Dermis blood vessel endothelial cell (primary cell): ENCODE measurements at regions not wholly inside any gene's neighbourhood (a gene's known extent, or its start where the extent isn't known, plus 50 kb on each side); places are given as distances from the start of the nearest gene placed in this dataset.

Source experiments
- DNase-seq: peaks from one replicate; pipeline ENCODE4 v3.0.0; 2010

DNA sequence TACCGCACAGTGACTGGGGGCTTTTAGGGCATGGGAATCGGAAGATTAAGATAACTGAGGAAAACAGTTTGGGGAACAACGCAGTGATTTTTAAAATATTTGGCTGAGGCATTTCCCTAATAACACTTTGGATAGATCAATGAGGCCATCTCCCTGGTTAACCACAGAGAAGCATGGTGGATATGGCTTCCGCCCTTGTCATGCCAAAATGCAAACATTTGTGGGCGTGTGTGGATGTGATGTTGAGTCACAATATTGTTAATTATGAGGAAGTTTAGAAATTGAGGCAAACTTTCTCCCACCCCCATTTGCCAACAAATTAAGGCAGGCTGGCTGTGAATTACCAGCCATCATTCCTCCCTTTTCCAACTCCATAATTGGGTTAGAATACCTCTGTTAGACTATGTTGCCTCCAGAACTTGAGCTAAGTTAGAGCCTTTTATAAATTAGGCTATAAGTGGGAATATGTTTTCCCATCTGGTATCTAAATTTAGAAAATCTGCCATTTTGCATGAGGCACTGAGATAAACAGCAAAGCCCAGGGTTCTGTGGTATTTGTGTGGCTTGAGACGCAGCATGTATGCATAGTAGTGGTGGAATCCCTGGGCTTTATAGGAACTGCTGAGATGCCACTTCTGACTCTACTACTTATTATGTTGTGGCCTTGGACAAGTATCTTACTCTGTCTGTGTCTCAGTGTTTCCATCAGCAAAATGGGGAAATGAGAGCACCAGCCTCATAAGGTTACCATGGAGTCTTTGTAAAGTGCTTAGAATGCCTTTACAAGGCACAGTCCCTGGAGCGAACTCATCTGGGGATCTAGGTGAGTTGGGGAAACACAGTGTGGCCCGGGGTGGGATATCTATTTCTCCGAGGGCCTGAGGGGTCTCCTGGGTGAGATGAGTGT, 154.6 kb downstream of the C1orf94 start:
- no peak for DNase-seq

DNA sequence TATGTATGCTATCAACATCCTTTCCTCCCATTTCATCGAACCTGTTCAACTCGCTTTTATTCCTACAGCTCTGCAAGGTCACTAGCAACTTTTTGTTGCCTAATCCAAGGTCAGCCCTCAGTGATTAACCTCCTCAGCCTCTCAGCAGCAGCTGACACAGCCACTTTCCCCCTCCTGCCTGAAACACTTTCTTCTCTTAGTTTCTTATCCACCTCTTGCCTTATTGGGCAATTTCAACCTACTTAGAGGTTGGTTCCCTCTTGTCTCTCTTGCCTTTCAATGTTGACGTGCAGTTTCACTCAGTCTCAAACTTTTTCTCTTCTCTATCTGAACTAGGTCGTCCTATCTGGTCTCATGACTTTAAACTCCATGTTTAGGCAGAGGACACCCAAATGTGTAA, 156.3 kb downstream of the C1orf94 start:
- DNase-seq: no peak

DNA sequence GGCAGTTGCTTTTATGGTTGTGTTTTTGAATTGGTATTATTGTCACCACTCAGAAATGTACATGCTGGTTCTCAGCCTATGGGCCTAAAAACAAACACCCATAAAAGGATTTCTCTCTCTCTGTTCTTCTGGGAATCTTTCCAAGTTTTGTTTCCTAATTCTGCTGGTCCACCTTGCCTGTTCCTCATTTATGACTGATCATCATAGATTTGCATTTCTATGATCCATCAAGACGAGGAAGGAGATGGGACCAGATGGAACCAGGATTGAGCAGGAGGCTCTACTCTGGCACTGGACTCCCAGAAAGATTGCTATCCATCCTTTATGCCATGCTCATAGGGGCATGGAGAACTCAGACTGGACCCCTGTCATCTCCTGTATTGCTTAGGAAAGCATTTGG, 162.2 kb downstream of the C1orf94 start:
- no peak for DNase-seq

DNA sequence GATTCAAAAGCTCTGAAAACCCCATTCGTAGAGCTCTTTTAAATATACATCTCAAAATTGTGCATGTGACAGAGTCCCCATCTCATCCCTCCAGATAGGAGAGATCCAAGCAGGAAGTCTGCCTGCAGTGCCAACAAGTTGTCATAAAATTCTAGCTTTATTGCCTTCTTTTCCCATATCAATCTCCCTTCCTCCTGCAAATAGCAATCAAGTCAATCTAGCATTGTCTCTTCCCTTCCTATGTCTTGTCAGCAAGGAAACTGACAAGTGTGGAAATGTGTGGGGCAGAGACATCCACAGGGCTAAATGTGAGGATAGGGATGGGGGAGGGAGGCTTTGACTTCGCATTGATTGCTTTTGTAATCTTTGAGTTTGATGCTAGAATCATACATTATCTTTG, 165.2 kb downstream of the C1orf94 start:
- DNase-seq: no peak

DNA sequence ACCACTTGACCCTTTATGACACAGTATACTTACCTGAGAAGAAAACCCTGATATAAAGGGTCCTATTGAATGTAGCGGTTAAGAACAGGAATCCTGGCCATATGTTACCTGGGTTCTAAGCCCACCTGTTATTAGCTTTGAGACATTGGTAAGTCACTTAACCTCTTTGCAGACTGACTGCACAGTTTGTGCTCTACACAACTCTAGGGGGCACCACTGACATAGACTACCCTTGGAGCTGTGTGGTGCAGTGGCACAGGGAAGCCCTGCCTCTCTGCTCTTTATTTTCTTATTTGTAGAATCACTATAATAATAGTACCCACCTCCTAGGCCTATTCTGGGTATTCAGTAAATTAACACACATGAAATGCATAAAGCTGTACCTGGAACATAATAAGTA, 165.6 kb downstream of the C1orf94 start:
- DNase-seq: no peak

DNA sequence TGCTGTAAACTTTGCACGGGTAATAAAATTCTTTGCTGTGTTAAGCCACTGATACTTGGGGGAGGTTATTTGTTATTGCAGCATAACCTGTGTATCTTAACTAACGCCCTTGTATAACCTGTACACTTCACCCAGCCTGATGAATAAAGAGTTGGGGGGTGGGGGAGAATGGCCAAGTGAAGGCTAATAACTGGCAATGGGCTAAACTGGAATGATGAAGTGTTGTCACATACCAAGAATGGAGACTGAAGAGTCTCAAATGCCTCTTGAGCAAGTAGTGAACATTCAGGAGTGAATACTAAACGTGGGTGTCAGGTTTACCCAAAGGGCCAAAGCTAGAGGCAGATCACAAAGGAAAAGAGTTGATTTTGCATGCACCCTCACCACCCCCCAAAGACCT, 169.4 kb downstream of the C1orf94 start:
- no peak for DNase-seq

DNA sequence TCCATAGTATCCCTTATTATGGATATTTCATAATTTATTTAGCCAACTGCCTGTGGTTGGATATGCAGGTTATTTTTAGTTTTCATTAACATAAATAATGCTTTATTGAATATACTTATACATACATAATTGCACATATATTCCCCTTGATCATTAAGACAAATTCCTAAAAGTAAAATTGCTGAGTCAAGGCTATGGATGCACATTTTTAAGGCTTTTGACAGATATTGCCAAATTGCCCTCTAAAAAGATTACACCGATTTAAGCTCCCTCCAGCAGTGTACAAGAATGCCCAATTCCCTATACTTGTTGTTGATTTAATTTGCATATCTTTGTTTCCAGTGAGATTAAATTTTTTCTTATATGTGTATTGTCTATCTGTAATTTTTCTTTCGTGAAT, 176.7 kb downstream of the C1orf94 start:
- DNase-seq: no peak

DNA sequence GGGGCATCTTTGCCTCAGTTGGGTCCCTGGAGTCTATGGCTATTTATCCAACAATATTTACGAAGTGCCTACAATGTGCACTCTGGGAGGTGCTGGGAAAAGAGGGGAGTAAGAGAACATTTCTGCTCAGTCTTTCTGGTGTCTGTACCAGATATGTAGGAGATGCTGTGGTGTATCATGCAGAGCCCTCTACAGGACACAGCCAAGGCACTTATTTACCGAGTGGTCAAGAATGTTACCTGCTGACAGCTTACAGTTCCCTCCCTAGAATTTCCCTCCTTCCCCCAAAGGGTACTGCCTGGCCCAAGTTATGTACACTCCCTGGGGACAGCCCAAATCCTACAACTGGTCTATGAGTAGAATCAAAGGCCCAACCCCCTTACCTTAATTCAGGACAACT, 177.7 kb downstream of the C1orf94 start:
- no peak for DNase-seq

DNA sequence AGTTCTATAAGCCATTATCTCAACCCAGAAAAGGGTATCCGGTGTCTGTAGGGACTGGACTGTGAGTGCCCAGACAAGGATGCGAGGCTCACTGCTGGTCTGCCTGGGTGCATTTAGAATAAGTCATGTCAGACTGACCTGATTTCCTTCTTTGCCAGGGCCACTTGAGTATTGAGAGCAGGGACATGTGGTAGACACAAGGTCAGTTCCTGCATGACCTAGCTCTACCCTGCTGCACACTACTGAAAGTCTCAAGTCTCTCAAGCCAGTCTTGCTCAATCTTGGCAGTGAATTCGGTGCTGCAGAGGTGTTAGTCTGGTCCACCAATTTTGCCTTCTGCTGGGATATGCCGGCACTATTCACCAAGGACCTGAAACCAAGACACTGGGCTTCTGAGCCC, 180.1 kb downstream of the C1orf94 start:
- DNase-seq: no peak

DNA sequence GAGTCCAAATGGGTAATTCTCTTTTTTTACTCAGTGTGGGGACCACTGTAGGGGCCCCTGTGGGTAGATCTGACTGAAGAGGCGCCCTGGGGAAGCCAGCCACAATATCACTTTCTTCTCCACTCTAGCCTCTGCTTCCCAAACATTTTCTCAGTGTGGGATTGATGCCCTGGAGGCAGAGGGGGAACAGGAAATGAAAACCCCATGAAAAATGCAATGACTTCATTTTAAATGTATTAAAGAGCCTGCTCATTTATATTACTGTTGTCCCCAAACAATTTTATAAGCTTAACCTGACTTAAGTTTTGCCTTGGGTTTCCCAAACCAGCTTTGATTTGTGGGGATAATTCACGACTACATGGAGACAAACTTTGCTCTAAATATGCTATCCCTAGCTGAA, 181.9 kb downstream of the C1orf94 start:
- no peak for DNase-seq

DNA sequence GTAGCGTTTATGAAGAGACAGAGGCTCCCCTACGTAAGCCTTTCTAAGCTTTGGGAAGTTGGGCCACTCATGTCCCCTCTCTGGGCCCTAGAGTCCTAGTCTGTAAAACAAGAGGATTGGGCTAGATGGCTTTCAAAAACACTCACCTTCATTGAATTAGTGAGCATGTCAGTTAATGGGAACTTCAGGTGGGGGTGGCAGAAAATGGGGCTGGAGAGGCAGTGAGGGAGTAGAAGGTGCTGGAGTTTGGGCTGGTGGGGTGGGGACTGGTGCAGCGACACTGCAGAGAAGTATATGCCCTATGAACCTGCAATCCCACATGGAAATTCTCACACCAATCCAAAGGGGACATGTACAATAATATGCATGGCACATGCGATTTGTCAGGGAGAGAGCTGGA, 182.7 kb downstream of the C1orf94 start:
- no peak for DNase-seq

DNA sequence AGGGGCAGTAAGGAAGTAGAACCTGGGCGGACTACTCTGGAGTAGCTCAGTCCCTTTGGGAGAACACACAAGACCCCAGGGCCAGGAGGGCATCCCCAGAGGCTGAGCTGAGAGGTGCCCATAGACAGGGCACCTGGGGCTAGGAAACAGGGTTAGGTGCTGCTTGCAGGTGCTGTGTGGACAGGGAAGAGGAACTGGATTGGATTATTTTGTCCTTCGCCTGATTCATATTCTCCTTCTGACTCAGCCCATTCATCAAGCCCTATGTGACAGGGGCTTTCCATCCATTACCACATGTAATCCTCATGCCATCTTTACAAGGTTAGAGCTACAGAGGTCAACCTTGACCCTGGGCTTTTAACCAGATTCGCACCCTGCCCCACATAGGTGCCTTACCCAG, 183.9 kb downstream of the C1orf94 start:
- DNase-seq: no peak

DNA sequence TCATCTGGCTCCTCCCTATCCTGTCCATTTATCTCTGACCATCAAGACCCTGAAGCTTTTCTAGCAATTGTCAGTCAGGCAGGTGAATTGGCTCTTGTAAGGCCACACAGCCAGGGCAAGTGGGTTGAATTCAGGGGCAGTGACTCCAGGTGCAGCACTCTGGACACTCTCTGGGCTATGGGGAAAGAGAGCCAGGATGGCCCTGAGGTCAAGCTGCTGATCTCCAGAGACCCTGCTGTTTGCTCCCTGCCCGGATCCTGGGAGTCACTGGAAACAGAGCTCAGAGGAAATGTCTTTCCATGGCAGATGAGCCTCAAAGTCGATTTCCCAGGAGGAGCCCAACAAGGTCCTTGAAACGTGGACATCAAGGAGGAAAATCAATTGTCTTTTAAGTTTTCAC, 184.4 kb downstream of the C1orf94 start:
- DNase-seq: no peak

DNA sequence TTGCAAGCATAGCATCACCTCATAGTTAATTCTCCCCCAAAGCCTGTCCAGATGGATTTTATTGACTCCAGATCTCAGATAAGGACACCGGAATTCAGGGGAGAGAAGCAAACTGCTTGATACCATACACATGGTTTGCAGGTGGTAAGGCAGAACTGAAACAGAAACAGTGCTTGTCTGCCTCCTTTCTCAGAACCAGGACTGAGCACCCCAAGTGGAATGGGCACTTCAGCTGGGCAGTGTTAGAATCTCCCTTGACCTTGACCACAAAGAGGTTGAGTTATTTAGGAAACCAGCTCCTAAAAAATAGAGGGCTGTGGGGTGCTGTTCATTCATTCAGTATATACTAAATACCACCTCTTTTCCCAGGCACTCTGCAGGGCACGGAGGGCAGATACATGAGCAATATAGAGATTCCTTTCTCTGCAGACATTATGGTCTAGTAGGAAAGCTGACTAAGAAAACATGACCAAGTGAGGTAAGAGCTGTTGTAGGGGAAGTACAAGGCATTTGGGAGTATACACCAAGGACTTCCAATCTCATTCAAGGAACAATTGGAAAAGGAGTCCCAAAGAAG, 185.2 kb downstream of the C1orf94 start:
- DNase-seq: no peak

DNA sequence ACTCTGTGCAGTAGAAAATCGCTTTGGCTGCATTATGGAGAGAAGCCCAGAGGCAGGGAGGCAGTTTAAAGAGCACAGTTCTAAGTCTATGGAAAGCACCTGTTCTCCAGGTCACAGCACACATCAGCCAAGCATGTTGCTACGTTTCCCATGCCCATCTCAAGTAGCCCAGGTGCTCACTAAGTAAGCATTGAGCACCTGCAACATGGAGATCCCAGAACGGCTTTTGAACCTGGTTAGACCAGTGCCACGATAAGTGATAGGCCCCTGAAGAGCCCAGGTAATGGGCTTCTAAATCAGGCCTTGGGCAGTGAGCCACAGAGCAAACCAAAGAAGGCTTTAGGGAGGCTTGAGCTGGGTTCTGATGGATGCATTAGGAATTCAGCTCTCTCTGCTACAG, 186.2 kb downstream of the C1orf94 start:
- no peak for DNase-seq

DNA sequence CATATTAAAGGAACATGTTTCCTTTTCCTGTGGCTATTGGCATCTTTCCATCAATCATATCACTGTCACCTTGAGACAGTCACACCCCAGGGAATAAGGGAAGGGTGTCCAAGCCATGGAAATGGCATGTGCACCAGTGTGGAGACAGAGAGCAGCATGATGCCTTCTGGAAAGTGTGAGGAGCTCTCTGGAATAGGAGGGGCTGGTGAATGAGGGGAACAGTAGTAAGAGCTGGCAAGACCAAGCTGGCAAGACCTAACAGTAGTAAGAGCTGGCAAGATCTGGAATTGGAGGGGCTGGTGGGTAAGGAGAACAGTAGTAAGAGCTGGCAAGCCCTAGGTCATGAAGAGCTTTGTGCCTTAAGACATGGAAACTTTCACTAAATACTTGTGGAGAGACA, 186.7 kb downstream of the C1orf94 start:
- no peak for DNase-seq

DNA sequence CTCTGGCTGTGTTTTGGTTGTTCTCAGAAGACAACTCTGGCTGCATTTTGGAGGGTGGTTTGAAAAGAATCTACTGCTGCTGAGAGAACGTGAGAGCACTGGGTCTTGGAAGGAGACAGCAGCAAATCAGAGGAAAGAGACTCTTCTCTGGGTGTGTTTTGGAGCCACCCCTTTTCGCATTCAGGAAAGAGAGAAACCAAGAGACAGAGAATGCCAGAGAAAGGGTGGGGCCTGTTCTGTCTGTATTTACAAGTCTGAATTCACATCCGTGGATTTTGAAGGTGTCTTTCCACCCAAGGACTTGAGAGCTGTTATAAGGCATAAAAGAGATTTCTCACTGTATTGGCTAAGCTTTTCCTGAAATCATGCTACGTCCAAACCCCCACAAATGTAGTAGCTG, 187.2 kb downstream of the C1orf94 start:
- no peak for DNase-seq

DNA sequence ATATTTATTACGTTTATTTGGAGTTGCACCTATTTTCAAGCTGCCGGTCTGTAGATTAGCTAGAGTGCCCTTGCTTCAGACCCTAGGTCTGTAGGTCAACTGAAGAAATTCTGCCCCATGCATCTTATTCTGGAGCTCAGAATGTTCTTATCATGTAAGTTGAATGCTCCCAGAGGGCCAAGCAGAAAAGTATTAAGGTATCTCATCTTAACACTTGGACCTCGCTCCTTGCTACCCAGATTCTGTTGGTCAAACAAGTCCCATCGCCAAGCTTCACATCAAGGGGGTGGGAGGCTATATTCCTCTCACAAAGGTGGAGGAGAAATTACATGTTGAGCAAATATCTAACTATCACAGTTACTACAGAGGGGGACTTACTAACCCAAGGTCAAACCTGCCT, 187.7 kb downstream of the C1orf94 start:
- DNase-seq: no peak

DNA sequence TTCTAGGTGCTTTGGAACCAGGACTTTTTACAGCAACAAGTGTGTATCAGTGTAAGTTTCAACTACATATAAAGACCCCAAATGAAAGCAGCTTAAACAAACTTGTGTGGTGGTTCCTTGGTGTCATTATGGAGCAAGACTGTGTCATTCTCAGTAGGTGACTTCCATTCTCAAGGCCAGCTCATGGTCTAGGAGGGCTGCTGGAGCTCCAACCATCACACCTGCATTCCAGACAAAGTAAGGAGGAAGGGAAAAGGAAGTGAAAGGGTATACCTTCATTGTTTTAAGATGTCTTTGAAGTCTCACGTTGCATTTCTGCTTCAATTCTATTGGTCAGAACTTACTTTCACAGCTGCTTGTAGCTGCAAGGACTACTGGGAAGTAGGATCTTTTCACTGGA, 188.6 kb downstream of the C1orf94 start:
- DNase-seq: no peak

DNA sequence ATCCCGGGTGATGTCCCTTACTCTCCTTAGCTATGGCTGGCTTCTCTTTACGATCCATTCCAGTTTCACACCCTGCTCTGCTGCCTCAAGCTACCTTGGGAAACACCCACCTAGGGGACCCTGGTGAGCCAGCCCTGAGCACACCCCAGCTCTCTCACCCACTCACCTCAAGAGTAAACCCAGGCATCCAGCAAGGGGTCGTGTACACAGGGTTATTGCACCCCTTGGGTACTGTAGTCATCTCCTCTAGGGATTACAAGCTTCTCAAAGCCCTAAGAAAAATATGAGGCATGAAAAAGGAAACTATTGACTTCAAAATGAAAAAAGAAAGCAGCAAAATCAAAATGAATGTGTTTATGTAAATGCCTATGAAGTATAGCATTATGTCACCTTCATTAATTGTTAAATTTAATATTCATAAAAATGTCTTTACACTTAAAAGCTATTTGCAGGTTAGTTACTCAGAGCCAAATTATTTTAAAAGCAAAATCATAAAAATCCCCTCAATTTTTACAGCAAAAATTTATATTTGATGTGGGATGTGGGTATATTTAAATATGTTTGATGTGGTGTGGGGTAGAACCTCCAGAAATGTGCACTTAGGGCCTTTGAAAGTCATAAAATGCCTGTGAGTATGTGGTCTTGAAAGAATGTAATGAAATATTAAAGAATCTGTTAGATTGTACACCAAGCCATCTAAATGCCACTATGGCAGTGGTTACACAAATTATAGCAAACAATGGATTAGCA, 190.3 kb downstream of the C1orf94 start:
- no peak for DNase-seq

DNA sequence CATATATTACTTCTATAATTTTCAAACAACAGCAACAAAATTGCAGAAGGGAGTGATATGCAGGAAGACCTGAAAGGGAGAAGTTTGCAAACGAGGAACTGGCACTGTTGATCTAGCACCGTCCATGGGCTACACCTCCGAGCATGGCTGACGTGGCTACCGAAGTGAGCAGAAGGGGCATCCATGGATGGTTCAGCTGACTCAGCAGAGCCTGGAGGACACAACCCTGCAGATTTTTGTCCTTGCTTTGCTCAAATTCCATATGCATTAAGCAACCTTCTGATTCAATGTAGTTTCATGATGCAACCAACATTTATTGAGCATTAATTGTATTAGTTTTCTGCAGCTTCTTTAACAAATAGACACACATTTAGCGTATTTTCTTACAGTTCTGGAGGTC, 191.2 kb downstream of the C1orf94 start:
- DNase-seq: no peak

DNA sequence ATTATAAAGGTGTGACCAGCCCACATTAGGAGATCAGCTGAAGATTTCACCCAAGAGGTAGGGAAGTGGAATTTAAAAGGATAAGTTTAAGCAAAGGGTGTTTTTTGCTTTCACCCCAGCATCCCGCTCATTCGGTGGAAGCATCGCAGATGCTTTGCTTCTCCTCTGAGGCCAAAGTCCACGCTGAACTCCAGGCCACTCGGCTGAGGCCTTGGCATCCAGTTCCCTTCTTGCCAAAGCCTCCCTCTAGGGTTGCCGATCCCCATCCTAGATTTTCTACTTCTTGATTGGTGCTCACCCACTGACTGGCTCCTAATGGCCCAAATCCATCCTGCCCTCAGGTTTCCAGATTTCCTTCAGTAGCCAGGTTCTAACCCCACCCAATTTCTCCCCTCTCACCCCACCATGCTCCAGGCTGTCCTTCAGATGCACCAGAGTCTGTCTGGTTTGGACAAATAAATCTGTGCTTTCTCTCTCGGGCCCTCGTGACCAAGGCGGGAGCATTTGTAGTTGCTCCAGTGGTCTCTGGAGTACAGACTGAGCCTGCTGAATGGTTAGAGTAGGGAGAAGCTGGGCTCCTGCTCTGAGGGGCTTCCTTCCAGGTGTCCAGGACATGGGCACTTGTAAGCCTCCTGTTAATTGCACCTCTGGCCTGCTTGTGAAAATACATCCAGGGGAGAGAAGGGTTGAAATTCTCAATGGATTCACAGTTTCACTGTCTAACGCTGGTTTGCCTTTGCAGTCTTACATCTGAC, 193.2 kb downstream of the C1orf94 start:
- DNase-seq: no peak

DNA sequence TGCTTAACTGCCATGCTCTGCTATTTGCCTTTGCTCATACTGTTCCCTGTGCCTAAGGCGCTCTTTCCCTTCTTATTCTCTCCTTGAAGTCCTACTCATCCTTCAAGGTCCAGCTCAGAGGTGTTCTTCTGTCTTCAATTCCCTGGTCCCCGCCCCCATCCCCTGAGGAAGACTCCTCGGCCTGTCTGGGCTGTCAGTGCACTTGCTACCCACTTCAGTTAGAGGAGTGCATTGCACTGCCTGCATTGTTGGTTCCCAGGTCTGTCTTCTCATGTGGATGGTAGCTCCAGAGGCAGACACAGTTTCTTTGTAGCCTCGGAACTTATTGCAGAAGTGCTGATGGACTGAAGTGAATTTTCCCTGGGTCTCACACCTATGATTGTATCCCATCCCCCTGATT, 194.0 kb downstream of the C1orf94 start:
- DNase-seq: no peak
